ENCODE measurements at regions not wholly inside any gene's neighbourhood (a gene's known extent, or its start where the extent isn't known, plus 50 kb on each side); places are given as distances from the start of the nearest gene placed in this dataset.

DNA sequence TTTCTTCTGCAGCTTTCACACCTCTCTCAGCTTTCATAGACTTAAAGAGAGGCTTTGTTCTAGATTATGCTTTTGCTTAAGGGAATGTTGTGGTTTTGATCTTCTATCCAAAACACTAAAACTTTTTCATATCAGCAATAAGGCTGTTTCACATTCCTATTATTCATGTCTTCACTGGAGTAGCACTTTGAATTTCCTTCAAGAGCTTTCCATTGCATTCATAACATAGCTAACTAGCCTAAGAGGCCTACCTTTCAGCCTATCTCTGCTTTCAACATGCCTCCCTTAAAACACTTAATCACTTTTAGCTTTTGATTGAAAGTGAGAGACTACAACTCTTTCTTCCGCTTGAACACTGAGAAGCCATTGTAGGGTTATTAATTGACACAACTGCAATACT, 1117.0 kb upstream of the PHF14 start:
- POLR2A ChIA-PET: no interaction called here

DNA sequence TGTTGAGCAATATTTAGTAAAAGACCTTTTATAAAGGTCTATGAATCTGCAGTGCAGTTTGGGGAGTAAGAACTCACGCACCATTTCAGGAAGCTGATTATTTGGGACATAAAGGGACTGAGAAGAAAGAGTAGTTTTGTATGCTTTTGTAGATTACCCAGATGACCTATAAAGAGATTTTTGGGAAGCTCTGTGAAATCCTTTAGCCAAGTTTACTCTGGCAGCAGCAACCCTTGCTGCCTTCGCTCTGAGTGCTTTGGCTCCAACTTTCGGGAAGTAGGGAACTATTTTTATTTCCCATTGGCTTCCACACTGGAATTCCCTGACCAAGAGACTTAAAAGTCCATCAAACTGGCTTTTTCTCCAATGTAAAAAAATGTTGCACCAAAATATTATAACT, 1110.1 kb upstream of the PHF14 start:
- no peak overlapping the region for H3K4me3 ChIP-seq (ENCODE audit: low read depth, low read length)
- TF ChIP-seq, protein P1, sequence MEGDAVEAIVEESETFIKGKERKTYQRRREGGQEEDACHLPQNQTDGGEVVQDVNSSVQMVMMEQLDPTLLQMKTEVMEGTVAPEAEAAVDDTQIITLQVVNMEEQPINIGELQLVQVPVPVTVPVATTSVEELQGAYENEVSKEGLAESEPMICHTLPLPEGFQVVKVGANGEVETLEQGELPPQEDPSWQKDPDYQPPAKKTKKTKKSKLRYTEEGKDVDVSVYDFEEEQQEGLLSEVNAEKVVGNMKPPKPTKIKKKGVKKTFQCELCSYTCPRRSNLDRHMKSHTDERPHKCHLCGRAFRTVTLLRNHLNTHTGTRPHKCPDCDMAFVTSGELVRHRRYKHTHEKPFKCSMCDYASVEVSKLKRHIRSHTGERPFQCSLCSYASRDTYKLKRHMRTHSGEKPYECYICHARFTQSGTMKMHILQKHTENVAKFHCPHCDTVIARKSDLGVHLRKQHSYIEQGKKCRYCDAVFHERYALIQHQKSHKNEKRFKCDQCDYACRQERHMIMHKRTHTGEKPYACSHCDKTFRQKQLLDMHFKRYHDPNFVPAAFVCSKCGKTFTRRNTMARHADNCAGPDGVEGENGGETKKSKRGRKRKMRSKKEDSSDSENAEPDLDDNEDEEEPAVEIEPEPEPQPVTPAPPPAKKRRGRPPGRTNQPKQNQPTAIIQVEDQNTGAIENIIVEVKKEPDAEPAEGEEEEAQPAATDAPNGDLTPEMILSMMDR (IDR thresholded peaks at IDR 0.05; ENCODE audit: insufficient read depth, low read length, missing control alignments): no peak
- ChIA-PET POLR2A (no interaction called here), CTCF (no interaction called here)
- no peak for DNase-seq (ENCODE audit: low read depth, low spot score)

More for the DNA sequence above, 1117.0 kb upstream of the PHF14 start:
- CTCF ChIA-PET: no interaction called here
- no peak for DNase-seq (ENCODE audit: low read depth, low spot score)
- H3K4me3 ChIP-seq (ENCODE audit: low read depth, low read length): no peak overlapping the region
- TF ChIP-seq, protein P1 (IDR thresholded peaks at IDR 0.05; ENCODE audit: insufficient read depth, low read length, missing control alignments): no peak

DNA sequence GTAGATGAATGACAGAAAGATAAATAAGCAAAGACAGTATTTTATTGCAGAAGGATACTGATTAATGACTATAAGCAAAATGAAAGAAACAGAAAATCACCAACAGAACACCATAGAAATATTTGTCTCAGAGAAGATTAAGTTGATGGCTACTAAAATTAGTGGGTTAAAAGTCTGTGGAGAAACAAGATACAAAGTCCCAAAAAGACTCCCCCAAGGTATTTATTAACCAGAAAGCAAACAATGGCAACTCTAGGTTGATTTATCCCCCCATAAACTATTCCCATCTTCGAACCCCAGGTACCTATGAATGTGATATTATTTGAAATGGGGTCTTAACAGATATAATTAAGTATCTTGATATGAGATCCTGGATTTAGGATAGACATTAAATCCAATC, 1104.5 kb upstream of the PHF14 start:
- H3K4me3 ChIP-seq (ENCODE audit: low read depth, low read length): no peak overlapping the region
- POLR2A ChIA-PET: no interaction called here
- CTCF ChIA-PET: no interaction called here
- TF ChIP-seq, protein P1 (IDR thresholded peaks at IDR 0.05; ENCODE audit: insufficient read depth, low read length, missing control alignments): no peak
- DNase-seq (ENCODE audit: low read depth, low spot score): no peak

DNA sequence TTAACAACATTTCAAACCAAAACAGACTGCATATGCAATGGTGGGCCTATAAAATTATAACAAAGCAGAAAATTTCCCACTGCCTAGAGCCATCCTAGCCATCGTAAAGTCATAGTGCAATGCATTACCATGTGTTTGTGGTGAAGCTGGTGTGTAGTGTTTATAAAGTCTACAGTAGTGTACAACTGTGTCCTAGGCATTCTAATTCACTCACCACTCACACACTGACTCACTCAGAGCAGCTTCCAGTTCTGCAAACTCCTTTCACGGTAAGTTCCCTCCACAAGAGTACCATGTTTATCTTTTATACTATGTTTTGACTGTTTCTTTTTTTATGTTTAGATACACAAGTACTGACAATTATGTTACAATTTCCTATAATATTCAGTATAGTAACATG, 1104.1 kb upstream of the PHF14 start:
- CTCF ChIA-PET: no interaction called here
- no peak overlapping the region for H3K4me3 ChIP-seq (ENCODE audit: low read depth, low read length)
- DNase-seq (ENCODE audit: low read depth, low spot score): no peak
- POLR2A ChIA-PET: no interaction called here
- TF ChIP-seq, protein P1 (IDR thresholded peaks at IDR 0.05; ENCODE audit: insufficient read depth, low read length, missing control alignments): no peak

DNA sequence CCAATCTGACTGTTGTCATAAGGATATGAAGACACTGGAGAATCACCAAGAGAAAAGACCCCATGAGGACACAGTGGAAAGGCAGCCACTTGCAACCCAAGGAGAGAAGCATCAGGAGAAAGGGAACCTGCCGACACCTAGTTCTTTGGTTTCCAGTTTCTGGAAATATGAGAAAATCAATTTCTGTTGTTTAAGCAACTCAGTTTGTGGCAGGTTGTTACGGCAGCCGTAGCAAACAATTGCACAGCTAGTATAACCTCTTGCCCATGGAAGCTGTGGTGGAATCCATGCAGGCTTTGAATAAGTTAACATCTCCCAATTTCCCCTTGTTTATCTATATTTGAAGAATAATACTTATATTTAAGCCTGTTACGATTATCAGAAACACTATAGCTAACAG, 1103.0 kb upstream of the PHF14 start:
- ChIA-PET POLR2A (no interaction called here), CTCF (no interaction called here)

DNA sequence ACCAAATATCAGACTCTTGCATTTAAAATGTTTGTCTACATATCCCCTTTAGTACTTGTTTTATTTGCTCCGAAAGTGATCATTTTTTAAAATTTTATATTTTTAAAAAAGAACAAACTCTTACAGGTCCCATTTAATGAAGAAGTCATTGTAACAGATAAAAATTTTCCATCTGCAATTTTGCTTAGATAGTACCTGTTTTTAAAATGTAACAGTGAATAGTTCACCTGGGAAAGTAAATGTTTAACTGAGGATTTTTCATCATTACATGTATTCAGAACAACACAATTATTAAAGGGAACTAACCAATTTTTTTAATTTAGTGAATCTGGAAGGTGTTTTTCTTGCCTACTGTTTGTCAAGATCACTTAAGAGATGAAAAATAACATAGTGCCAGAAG, 1099.5 kb upstream of the PHF14 start:
- no peak overlapping the region for H3K4me3 ChIP-seq (ENCODE audit: low read depth, low read length)
- POLR2A ChIA-PET: no interaction called here
- CTCF ChIA-PET: no interaction called here
- TF ChIP-seq, protein P1 (IDR thresholded peaks at IDR 0.05; ENCODE audit: insufficient read depth, low read length, missing control alignments): no peak
- no peak for DNase-seq (ENCODE audit: low read depth, low spot score)

More for the DNA sequence above, 1103.0 kb upstream of the PHF14 start:
- TF ChIP-seq, protein P1 (IDR thresholded peaks at IDR 0.05; ENCODE audit: insufficient read depth, low read length, missing control alignments): no peak
- H3K4me3 ChIP-seq (ENCODE audit: low read depth, low read length): no peak overlapping the region
- no peak for DNase-seq (ENCODE audit: low read depth, low spot score)

All from AG04449 (cell line).